ENCODE measurements at regions not wholly inside any gene's neighbourhood (a gene's known extent, or its start where the extent isn't known, plus 50 kb on each side); places are given as distances from the start of the nearest gene placed in this dataset.

DNA sequence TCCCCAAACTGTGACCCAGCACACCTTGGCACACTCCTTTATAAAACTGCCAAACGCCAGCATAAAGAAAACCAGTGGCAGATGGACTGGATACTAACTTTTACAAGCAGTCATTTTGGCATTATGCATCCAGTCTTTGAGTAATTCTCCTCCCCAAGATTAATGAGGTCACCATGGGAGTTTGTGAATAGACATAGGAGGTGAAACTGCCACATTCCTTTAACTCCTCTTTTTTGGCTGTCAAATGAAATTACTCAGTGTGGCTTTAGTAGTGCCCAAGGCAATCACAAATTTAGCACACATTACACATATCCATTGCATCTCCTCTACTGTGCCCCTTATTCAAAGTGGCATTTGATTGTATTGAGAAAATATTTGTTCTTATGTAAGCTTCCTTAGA is 315.3 kb upstream of the FGF13 start:
- no peaks in the 10 kb centered on the region for H3K79me2 ChIP-seq (ENCODE audit: insufficient read depth, low read depth, low read length)
- no peak overlapping the region for H2AFZ ChIP-seq (ENCODE audit: low read length)
- H3K4me3 ChIP-seq (ENCODE audit: low read depth, low read length, poor library complexity, severe bottlenecking): no peak overlapping the region
- no peaks in the 10 kb centered on the region for H3K9me2 ChIP-seq (ENCODE audit: insufficient read depth, low read length)
- no peaks in the 10 kb centered on the region for H3K4me1 ChIP-seq (ENCODE audit: insufficient read depth, low read length, poor library complexity, severe bottlenecking)
- no peak for DNase-seq (ENCODE audit: low spot score)
- no peaks in the 10 kb centered on the region for H4K20me1 ChIP-seq (ENCODE audit: insufficient read depth, low read length)
- CTCF ChIA-PET (ENCODE audit: unreplicated experiment): no interaction called here
- intact Hi-C loops (cut with micrococcal nuclease; ENCODE audit: unreplicated experiment): no loop called here
- no peaks in the 10 kb centered on the region for H3K36me3 ChIP-seq (ENCODE audit: insufficient read depth, low read length)
- TF ChIP-seq, protein P1, sequence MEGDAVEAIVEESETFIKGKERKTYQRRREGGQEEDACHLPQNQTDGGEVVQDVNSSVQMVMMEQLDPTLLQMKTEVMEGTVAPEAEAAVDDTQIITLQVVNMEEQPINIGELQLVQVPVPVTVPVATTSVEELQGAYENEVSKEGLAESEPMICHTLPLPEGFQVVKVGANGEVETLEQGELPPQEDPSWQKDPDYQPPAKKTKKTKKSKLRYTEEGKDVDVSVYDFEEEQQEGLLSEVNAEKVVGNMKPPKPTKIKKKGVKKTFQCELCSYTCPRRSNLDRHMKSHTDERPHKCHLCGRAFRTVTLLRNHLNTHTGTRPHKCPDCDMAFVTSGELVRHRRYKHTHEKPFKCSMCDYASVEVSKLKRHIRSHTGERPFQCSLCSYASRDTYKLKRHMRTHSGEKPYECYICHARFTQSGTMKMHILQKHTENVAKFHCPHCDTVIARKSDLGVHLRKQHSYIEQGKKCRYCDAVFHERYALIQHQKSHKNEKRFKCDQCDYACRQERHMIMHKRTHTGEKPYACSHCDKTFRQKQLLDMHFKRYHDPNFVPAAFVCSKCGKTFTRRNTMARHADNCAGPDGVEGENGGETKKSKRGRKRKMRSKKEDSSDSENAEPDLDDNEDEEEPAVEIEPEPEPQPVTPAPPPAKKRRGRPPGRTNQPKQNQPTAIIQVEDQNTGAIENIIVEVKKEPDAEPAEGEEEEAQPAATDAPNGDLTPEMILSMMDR (conservative IDR thresholded peaks at IDR 0.05; ENCODE audit: low read length): no peak
- no peak for TF ChIP-seq EZH2phosphoT487 (IDR thresholded peaks at IDR 0.05; ENCODE audit: borderline replicate concordance, low read depth, low read length)
- no peak overlapping the region for H3K4me2 ChIP-seq (ENCODE audit: low read length)
- POLR2A ChIA-PET: no interaction called here
- H3K9me3 ChIP-seq (ENCODE audit: low read length): no peaks in the 10 kb centered on the region
- BruUV-seq (replicated peaks): no TSS peak
- no peak overlapping the region for H3K27ac ChIP-seq (ENCODE audit: low read depth, low read length, poor library complexity, severe bottlenecking)

DNA sequence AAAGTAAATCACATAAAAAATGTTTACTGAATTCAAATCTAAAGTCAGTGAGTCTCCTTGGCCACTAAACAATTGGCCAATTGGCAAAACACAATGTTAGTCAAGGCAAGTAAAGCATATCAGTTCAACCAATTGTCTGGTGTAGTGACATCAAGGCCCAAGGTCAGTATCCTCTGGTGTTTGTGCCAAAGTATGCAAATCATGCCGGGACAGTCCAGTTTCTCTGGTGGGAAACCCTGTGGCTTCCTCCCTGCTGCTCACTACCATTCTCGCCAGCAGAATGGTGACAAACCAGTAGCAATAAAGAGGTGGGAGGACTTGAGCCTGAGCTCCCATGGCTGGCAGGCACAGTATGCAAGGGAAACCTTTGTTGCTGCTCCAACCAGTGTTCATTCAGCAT is 314.9 kb upstream of the FGF13 start:
- Histone ChIP-seq H3K4me2 (ENCODE audit: low read length) (no peak overlapping the region), H2AFZ (ENCODE audit: low read length) (no peak overlapping the region), H3K27ac (ENCODE audit: low read depth, low read length, poor library complexity, severe bottlenecking) (no peak overlapping the region), H3K4me1 (ENCODE audit: insufficient read depth, low read length, poor library complexity, severe bottlenecking) (no peaks in the 10 kb centered on the region), H3K79me2 (ENCODE audit: insufficient read depth, low read depth, low read length) (no peaks in the 10 kb centered on the region), H3K9me3 (ENCODE audit: low read length) (no peaks in the 10 kb centered on the region), H3K9me2 (ENCODE audit: insufficient read depth, low read length) (no peaks in the 10 kb centered on the region), H3K4me3 (ENCODE audit: low read depth, low read length, poor library complexity, severe bottlenecking) (no peak overlapping the region), H3K36me3 (ENCODE audit: insufficient read depth, low read length) (no peaks in the 10 kb centered on the region), H4K20me1 (ENCODE audit: insufficient read depth, low read length) (no peaks in the 10 kb centered on the region)
- TF ChIP-seq, protein P1 (conservative IDR thresholded peaks at IDR 0.05; ENCODE audit: low read length): no peak
- no peak for TF ChIP-seq EZH2phosphoT487 (IDR thresholded peaks at IDR 0.05; ENCODE audit: borderline replicate concordance, low read depth, low read length)
- POLR2A ChIA-PET: no interaction called here
- CTCF ChIA-PET (ENCODE audit: unreplicated experiment): no interaction called here
- BruUV-seq (replicated peaks): no TSS peak
- intact Hi-C loops (cut with micrococcal nuclease; ENCODE audit: unreplicated experiment): no loop called here
- DNase-seq (ENCODE audit: low spot score): no peak

DNA sequence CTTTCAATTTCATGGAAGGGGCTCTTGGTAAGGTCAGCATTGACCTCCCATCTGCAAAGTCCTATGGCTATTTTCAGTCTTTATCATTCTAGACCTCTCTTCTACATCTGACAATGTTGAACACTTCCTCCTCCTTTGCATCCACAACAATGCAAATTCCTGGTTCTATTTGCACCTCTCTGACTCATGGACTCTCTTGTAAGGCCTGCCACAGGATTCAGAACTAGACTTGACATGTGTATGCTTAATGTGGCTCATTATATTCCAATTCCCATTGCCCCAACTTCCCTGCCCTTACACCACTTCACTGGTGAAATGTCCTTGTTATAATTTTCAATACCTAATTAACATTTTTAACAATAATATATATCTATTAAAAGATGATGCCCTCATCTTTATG is 314.3 kb upstream of the FGF13 start:
- no TSS peak for BruUV-seq (replicated peaks)
- Histone ChIP-seq H3K79me2 (ENCODE audit: insufficient read depth, low read depth, low read length) (no peaks in the 10 kb centered on the region), H3K4me1 (ENCODE audit: insufficient read depth, low read length, poor library complexity, severe bottlenecking) (no peaks in the 10 kb centered on the region), H3K9me2 (ENCODE audit: insufficient read depth, low read length) (no peaks in the 10 kb centered on the region), H3K4me2 (ENCODE audit: low read length) (no peak overlapping the region), H3K36me3 (ENCODE audit: insufficient read depth, low read length) (no peaks in the 10 kb centered on the region), H3K4me3 (ENCODE audit: low read depth, low read length, poor library complexity, severe bottlenecking) (no peak overlapping the region), H4K20me1 (ENCODE audit: insufficient read depth, low read length) (no peaks in the 10 kb centered on the region), H3K27ac (ENCODE audit: low read depth, low read length, poor library complexity, severe bottlenecking) (no peak overlapping the region), H3K9me3 (ENCODE audit: low read length) (no peaks in the 10 kb centered on the region), H2AFZ (ENCODE audit: low read length) (no peak overlapping the region)
- TF ChIP-seq, protein P1 (conservative IDR thresholded peaks at IDR 0.05; ENCODE audit: low read length): no peak
- no peak for TF ChIP-seq EZH2phosphoT487 (IDR thresholded peaks at IDR 0.05; ENCODE audit: borderline replicate concordance, low read depth, low read length)
- ChIA-PET POLR2A (no interaction called here), CTCF (ENCODE audit: unreplicated experiment) (no interaction called here)
- intact Hi-C loops (cut with micrococcal nuclease; ENCODE audit: unreplicated experiment): no loop called here
- DNase-seq (ENCODE audit: low spot score): no peak
